PC-3 (cell line): ENCODE measurements at regions not wholly inside any gene's neighbourhood (a gene's known extent, or its start where the extent isn't known, plus 50 kb on each side); places are given as distances from the start of the nearest gene placed in this dataset.

ENCODE experiments used
- ATAC-seq: fragments of 200-7000 bp; cut with Tn5 transposase; 2 replicates; pipeline ENCODE4 v1.9.1; 2020; ENCODE audit warnings: mild to moderate bottlenecking, moderate library complexity
- BruUV-seq: library from RNA; stranded (reverse); fragments of 400-500 nt; replicated peaks from 2 replicates; lab custom pipeline; 2021; lab: Mats Ljungman, UMichigan
- CTCF ChIA-PET: fragments of 300-600 bp; sonication (Branson Sonifier 250); formaldehyde crosslinking; loops from one replicate; lab custom pipeline; 2022; ENCODE audit warnings: antibody characterized with exemption; lab: Charles Lee
- POLR2A ChIA-PET: fragments of 300-600 bp; sonication (Branson Sonifier 250); formaldehyde crosslinking; loops from one replicate; lab custom pipeline; 2022; ENCODE audit warnings: antibody characterized with exemption; ENCODE audit not compliant: unreplicated experiment; lab: Charles Lee
- DNase-seq: peaks from one replicate; pipeline ENCODE4 v3.0.0-alpha.2; 2015
- H2AFZ ChIP-seq: fragments of 300-600 bp; sonication (generic); 2 replicates; pipeline ENCODE4 v1.6.0; 2016; ENCODE audit warnings: antibody characterized with exemption, low read length
- H3F3A ChIP-seq: fragments of 300-600 bp; sonication (generic); one replicate; pipeline ENCODE4 v1.6.0; 2017; ENCODE audit warnings: antibody characterized with exemption, low read length, control low read depth, mild to moderate bottlenecking; ENCODE audit not compliant: unreplicated experiment
- H3K27ac ChIP-seq: fragments of 300-600 bp; sonication (generic); 2 replicates; pipeline ENCODE4 v1.5.1; 2016; ENCODE audit warnings: mild to moderate bottlenecking, low read length
- H3K27me3 ChIP-seq: fragments of 300-600 bp; sonication (generic); 2 replicates; pipeline ENCODE4 v1.6.1; 2016; ENCODE audit warnings: low read length, mixed read lengths
- H3K36me3 ChIP-seq: fragments of 300-600 bp; sonication (generic); 2 replicates; pipeline ENCODE4 v1.6.1; 2016; ENCODE audit warnings: low read depth, mixed run types, low read length, mixed read lengths
- H3K4me1 ChIP-seq: fragments of 300-600 bp; sonication (generic); 2 replicates; pipeline ENCODE4 v1.5.1; 2016; ENCODE audit warnings: low read length; ENCODE audit not compliant: insufficient read depth
- H3K4me2 ChIP-seq: fragments of 300-600 bp; sonication (generic); 2 replicates; pipeline ENCODE4 v1.6.0; 2016; ENCODE audit warnings: low read length
- H3K4me3 ChIP-seq: fragments of 300-600 bp; sonication (generic); 2 replicates; pipeline ENCODE4 v1.5.1; 2016; ENCODE audit warnings: mild to moderate bottlenecking, low read length, mixed read lengths
- H3K79me2 ChIP-seq: fragments of 300-600 bp; sonication (generic); 2 replicates; pipeline ENCODE4 v1.6.1; 2017; ENCODE audit warnings: low read length, mixed read lengths
- H3K9ac ChIP-seq: fragments of 300-600 bp; sonication (generic); 2 replicates; pipeline ENCODE4 v1.6.0; 2016; ENCODE audit warnings: mild to moderate bottlenecking, low read length
- H3K9me2 ChIP-seq: fragments of 300-600 bp; sonication (generic); replicated peaks from 2 replicates; pipeline ENCODE4 v1.6.1; 2016; ENCODE audit warnings: mixed run types, low read length, mixed read lengths
- H3K9me3 ChIP-seq: fragments of 300-600 bp; sonication (generic); 2 replicates; pipeline ENCODE4 v1.6.1; 2016; ENCODE audit warnings: low read length, mixed read lengths
- H4K20me1 ChIP-seq: fragments of 300-600 bp; sonication (generic); 2 replicates; pipeline ENCODE4 v1.6.1; 2016; ENCODE audit warnings: low read length, mixed read lengths
- CTCF ChIP-seq: fragments of 300-600 bp; sonication (generic); conservative IDR thresholded peaks from 2 replicates; pipeline ENCODE4 v1.5.1; 2017; ENCODE audit warnings: antibody characterized with exemption, low read depth, mild to moderate bottlenecking, low read length
- EZH2 ChIP-seq: fragments of 300-600 bp; sonication (generic); IDR thresholded peaks from one replicate; pipeline ENCODE4 v1.6.1; 2017; ENCODE audit warnings: antibody characterized with exemption, mild to moderate bottlenecking, low read length; ENCODE audit not compliant: unreplicated experiment
- EZH2phosphoT487 ChIP-seq: fragments of 300-600 bp; sonication (generic); IDR thresholded peaks from 2 replicates; pipeline ENCODE4 v1.6.1; 2018; ENCODE audit warnings: mild to moderate bottlenecking, antibody characterized with exemption, low read length, borderline replicate concordance
- intact Hi-C: fragments of 100-400 bp; cut with micrococcal nuclease; formaldehyde crosslinking; loops from 2 replicates; pipeline ENCODE4 v1.9.0; 2023

GRCh38 chr6:26260110-26260637 lies 104.8 kb upstream of the BTN3A2 start:
- no peaks in the 10 kb centered on the region for H3K9me3 ChIP-seq
- no peak overlapping the region for H3K9ac ChIP-seq
- H3K4me2 ChIP-seq: no peak overlapping the region
- no peaks in the 10 kb centered on the region for H4K20me1 ChIP-seq
- no peak for DNase-seq
- no peak overlapping the region for H3K4me3 ChIP-seq
- H3K36me3 ChIP-seq: no peaks in the 10 kb centered on the region
- TF ChIP-seq EZH2phosphoT487 (no peak), EZH2 (no peak), CTCF (no peak)
- intact Hi-C loops: no loop called here
- no peaks in the 10 kb centered on the region for H3K79me2 ChIP-seq
- H3K27ac ChIP-seq: no peak overlapping the region
- CTCF ChIA-PET: no interaction called here
- H3K9me2 ChIP-seq: no peaks in the 10 kb centered on the region
- H3K4me1 ChIP-seq: no peaks in the 10 kb centered on the region
- no peak overlapping the region for H2AFZ ChIP-seq
- H3K27me3 ChIP-seq: no peaks in the 10 kb centered on the region
- no peaks in the 10 kb centered on the region for H3F3A ChIP-seq
- no TSS peak for BruUV-seq
- POLR2A ChIA-PET: no interaction called here
- no peak for ATAC-seq

DNA sequence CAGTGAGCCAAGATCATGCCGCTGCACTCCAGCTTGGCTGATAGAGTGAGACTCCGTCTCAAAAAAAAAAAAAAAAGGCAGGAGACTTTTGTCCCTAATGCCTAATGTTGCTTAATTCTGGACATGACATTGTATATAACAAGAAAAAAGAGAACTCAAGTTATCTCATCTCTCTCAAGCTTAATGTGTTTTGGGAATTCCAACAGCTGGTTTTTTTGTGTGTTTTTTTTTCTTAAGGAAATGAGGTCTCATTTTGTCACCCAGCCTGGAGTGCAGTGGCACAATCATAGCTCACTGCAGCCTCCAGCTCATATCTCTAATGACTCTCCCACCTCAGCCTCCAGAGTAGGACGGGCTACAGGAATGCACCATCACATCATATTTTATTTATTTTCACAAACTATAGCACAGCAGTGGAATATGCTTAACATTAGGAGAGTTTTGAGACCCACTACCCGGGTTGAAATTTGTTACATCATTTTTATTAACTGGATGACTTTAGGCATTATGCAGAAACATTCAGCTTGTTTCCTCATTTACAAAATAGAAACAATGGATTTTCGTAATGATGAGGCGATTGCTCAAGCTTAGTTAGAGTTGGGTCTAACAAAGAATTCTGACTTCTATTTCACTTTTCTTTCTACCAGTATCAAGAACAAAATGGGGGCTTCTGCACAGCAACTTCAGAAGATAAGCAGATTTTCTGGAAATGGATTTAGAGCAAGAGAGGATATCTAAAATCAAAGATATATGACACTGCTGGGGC lies 104.1 kb upstream of the BTN3A2 start:
- TF ChIP-seq EZH2phosphoT487: no peak
- no peak for TF ChIP-seq EZH2
- TF ChIP-seq CTCF: no peak
- H3K4me3 ChIP-seq: no peak overlapping the region
- no peaks in the 10 kb centered on the region for H3K4me1 ChIP-seq
- H3K36me3 ChIP-seq: no peaks in the 10 kb centered on the region
- DNase-seq (no peak), ATAC-seq (no peak)
- intact Hi-C loops: no loop called here
- H3K79me2 ChIP-seq: no peaks in the 10 kb centered on the region
- no TSS peak for BruUV-seq
- H3F3A ChIP-seq: no peaks in the 10 kb centered on the region
- no peaks in the 10 kb centered on the region for H3K9me3 ChIP-seq
- POLR2A ChIA-PET: no interaction called here
- H3K4me2 ChIP-seq: no peak overlapping the region
- no peak overlapping the region for H3K27ac ChIP-seq
- H3K9ac ChIP-seq: no peak overlapping the region
- H3K9me2 ChIP-seq: no peaks in the 10 kb centered on the region
- no peak overlapping the region for H2AFZ ChIP-seq
- H4K20me1 ChIP-seq: no peaks in the 10 kb centered on the region
- CTCF ChIA-PET: no interaction called here
- H3K27me3 ChIP-seq: no peaks in the 10 kb centered on the region

DNA sequence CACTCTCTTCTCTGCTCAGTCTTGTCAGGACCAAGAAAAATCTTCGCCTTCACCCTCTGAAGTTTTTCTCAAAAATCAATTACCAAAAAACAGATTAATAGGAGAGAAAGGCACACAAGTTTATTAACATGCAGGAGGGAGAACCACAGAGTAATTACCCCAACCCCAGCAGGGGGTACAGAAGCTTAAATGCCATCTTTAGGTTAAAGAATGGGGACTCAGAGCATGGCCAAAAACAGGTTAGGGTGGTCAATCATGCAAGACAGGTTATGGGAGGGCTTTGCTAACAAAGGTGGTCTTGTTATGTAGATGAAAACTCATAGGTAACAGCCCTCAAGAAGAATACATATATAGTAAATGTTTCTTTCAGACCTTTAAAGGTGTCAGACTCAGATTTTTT lies 100.5 kb upstream of the BTN3A2 start:
- no peaks in the 10 kb centered on the region for H3K36me3 ChIP-seq
- no peaks in the 10 kb centered on the region for H3K27me3 ChIP-seq
- H3K4me1 ChIP-seq: no peaks in the 10 kb centered on the region
- no peak for ATAC-seq
- H3K27ac ChIP-seq: no peak overlapping the region
- intact Hi-C loops: no loop called here
- no peaks in the 10 kb centered on the region for H3K9me2 ChIP-seq
- H3K9me3 ChIP-seq: no peaks in the 10 kb centered on the region
- H3K4me3 ChIP-seq: no peak overlapping the region
- BruUV-seq: no TSS peak
- H3K9ac ChIP-seq: no peak overlapping the region
- no peak overlapping the region for H3K4me2 ChIP-seq
- DNase-seq: no peak
- H2AFZ ChIP-seq: no peak overlapping the region
- TF ChIP-seq EZH2: no peak
- TF ChIP-seq CTCF: no peak
- no peak for TF ChIP-seq EZH2phosphoT487
- POLR2A ChIA-PET: no interaction called here
- no peaks in the 10 kb centered on the region for H4K20me1 ChIP-seq
- H3K79me2 ChIP-seq: no peaks in the 10 kb centered on the region
- CTCF ChIA-PET: no interaction called here
- no peaks in the 10 kb centered on the region for H3F3A ChIP-seq
